Suppressor macrophage treated with lipopolysaccharide for 4 hours (primary cell): ENCODE measurements at regions not wholly inside any gene's neighbourhood (a gene's known extent, or its start where the extent isn't known, plus 50 kb on each side); places are given as distances from the start of the nearest gene placed in this dataset.

ENCODE experiments used
- DNase-seq: peaks from one replicate; pipeline ENCODE4 v3.0.0-alpha.2; 2020

DNA sequence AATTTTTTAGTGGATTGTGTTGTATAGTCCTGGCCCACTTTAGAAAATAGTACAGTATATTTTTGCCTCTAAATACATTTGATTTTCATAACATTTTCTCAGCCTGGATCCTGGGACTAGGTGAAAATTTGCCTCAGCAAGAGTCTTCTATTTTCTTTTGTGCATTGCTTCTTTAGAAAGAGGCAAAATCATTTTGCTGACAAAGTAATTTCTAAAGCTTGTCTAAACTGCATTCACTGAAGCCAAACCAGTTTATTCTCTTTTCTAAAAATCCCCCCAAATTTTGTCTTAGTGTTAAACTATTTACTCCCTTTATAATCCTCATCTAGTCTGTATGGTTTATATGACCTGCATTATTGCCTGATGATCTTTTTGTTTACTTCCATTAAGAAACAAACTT lies 326.3 kb downstream of the C4orf33 start:
- no peak for DNase-seq

DNA sequence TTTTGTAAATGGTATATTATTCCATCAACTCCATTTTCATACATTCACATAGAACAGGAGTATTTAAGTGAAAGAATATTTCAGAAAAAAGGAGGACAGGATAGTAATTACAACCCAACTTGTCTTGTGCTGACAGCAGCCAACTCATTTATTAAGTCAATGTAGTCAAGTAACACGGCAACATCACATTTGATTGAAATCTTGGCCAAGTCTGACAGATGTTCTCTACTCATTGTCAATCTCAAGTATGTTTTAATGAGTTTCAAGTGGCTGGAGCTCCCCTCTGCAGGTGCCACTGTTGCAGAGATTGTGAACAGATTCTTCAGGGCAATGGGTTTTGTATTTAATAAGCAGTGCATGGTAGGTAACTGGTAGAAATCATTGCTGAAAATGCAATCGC lies 332.5 kb downstream of the C4orf33 start:
- DNase-seq, result no peak

DNA sequence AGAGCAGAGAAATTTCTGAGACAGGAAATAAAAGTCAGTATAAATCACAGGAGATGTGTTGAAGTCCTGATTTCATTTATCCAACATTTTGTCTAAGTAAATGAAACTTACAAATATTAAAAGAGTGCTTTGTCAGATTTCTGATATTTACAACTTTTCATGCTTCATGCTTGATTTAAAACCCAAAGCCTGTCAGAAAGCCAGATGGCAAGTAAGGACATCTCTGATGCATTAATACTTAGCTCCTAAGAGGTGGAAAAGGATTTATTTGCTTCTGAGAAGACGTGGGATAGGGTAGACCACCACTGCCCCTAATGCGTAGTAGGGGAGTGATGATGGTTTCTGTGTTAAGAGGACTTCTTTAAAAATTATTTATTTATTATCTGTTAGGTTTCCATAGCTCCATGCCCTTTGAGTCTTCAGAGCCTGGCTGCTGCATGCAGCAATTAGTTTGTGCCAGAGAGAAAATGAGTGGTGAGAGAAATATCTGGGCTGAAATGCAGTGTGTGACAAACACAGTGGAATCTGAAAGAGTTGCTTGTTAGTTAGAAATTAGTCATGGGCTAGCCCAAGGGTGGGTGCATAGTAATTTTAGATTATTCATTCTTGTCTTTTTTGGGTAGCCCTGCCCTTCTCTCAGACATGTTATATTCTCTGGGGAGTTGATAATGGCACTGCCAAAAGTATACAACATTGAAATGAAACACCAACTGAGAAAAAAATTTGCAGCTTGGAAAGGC lies 333.8 kb downstream of the C4orf33 start:
- DNase-seq, result no peak

DNA sequence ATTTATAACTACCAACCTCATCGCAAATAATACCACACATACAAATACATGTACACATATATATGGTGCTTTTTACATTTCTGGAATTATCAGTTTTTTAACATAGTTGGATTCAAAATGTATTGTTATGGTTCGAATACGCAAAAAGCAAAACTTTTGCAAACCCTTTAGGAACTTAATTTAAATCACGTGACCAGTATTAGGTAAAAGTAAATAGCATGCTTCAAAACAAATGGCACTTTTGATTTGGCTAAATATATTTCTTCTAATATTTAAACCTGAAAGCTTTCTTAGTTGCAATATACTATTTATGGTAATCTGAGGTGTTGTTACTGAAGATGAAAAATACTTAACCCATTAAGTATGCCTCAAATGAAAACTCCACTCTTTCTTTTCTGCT lies 341.4 kb downstream of the C4orf33 start:
- DNase-seq, result no peak

- DNase-seq, result no peak
Measured at GRCh38 chr4:129438456-129438981, 342.6 kb downstream of the C4orf33 start.

DNA sequence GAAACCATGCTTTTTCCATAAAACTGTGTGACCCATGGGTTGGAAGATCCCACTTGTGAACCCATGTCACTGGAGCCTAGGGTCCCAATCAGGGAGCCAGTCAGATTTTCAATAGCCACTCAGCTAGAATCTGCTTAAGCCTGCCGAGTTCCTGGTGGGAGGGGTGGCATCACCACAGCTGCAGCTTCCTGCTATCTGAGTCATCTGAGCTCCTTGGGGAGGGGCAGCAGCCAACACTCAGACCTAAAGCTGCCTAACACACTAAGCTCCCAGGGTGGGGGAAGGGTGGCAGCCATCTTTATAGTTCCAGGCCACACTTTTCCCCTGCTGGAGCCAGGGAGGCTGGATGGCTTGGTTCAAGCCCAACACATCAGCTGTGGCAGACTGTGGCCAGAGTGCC lies 350.1 kb downstream of the C4orf33 start:
- DNase-seq, result no peak

GRCh38 chr4:129453524-129454200 lies 357.7 kb downstream of the C4orf33 start:
- DNase-seq, result no peak

DNA sequence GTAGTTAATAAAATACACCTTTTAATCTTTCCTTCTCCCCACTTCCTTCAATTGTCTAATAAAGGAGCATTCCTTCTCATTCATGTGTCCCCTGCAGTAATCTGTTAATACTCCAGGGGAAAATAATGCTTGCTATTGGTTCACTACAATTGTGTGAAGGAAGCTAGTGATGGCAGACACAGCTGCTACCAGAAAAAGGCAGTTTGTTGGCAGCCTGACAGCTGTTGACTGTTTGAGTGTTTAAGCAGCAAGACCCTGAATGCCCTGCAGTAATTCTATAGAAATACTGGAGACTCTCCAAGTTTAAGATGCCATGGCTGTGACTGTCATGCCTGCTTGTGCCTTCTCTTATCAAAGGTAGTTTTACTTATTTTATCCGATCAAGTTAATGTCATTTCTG lies 359.5 kb downstream of the C4orf33 start:
- no peak for DNase-seq

- DNase-seq, result no peak
Measured at GRCh38 chr4:129468624-129469023, 372.7 kb downstream of the C4orf33 start.

DNA sequence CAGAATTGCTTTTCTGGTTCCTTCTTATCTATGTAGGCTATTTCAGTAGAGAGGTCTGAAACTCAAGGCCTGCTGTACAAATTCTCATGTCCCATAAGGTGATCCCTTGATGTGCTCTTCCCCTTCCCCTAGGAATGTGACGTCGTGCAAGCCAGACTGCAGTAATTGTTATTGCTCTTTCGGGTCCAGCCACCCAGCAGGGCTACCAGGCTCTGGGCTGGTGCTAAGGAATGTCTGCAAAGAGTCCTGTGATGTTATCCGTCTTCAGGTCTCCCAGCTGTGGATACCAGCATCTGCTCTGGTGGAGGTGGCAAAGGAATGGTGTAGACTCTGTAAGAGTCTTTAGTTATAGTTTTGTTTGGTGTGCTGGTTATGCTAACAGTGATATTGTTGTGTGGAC lies 378.7 kb downstream of the C4orf33 start:
- DNase-seq, result no peak

DNA sequence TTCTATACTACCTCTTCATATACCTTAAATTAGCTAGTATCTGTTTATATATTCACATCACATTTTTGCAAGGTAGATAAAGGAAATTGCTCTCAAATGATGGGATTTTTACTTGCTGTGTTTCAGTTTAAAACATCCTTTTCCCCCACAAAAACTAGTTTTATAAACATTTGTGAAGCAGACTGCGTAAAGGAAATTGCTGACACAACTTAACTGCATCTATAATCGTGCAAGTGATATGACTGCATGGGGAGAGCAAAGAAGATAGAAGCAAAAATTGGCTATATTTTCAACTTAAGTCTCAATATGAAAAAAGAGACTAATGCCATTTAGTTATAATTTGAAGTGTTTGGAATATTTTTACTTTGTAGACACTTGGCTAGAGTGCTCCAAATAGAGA lies 385.2 kb downstream of the C4orf33 start:
- DNase-seq, result no peak

- DNase-seq, result no peak
Measured at GRCh38 chr4:129488427-129488826, 392.5 kb downstream of the C4orf33 start.

- DNase-seq, result no peak
Measured at GRCh38 chr4:129490516-129490915, 394.6 kb downstream of the C4orf33 start.

DNA sequence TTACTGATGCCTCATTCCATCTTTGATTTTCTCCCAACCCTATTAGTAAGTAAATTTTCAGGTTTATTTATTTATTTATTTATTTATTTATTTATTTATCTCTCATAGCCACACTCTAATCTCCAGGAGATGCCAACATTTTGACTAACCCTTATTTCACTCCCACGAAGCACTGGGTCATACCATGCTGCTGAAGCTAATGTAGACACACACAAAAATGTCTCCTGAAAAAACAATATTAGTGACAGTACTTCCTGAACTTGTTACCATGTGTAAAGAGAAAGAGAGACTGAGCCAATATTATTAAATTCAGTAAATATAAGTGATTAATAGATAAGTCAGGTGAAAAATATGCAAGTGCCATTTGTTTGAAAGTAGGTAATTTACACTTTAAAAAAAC lies 402.7 kb downstream of the C4orf33 start:
- DNase-seq, result no peak

GRCh38 chr4:129514852-129515251 lies 418.9 kb downstream of the C4orf33 start:
- DNase-seq, result no peak

GRCh38 chr4:129515356-129515755 lies 419.4 kb downstream of the C4orf33 start:
- no peak for DNase-seq

DNA sequence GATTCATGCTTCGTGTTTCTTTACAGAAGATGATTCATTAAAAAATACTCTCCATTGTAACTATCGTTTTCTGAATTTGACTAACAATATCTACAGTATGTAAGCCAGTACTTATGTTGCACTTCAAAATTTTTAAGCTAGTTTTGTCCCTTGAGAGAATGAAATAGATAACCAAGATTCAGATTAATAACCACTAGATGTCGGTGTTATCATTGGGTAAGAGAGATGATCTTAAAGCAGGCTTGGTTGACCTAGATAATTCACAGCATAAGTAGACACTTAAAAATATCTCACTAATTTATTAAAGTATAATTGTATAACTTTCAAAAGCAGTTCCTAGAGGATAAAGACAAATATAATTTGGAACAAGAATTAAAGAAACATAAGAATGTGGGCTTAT lies 430.9 kb downstream of the C4orf33 start:
- peak; percentile 37 for DNase-seq

GRCh38 chr4:129531253-129531652 lies 435.3 kb downstream of the C4orf33 start:
- no peak for DNase-seq

- peak; percentile 78 for DNase-seq
Measured at GRCh38 chr4:129532573-129532972, 436.6 kb downstream of the C4orf33 start.

DNA sequence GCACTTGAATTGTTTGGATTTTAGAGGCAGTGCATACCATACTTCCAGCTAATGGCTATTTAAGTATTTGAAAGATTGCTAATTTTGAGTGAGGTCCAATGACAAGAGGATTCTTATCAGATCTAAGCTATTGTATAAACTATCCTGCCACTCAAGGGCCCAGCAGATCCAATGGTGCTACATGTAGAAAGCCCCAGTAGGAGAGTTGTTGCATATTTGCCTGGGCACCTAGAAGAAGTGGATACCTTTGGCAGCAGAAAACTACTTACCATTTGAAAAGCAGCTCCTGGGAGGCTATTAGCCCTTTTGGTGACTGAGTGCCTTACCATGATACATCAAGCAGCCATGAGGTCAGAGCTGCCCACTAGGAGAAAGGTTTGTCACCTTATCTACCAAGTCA lies 447.3 kb downstream of the C4orf33 start:
- DNase-seq, result no peak

GRCh38 chr4:129545599-129546278 lies 449.8 kb downstream of the C4orf33 start:
- no peak for DNase-seq

- DNase-seq, result no peak
Measured at GRCh38 chr4:129546531-129546930, 450.6 kb downstream of the C4orf33 start.

DNA sequence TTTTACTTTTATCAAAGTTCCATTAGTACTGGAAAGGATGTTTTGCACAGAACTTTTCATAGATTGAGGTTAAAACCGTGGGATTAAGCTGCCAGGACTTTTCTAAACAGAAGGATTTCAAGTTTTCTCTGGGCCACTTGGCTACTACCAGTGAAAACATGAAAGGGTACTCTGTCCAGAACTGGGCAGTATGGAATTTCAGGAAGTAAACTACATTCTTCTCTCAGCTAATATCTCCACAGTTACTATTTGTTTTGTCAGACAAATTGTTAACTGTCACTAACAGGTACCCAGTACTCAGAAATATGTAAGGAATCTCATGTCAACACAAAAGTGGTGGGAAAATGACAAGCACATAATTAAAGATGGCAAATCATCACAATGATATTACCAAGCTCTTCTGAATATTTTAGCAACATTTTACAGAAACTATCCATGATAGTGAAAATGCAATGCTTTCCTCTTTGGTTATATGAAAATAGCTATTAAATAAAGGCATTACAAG lies 454.4 kb downstream of the C4orf33 start:
- DNase-seq, result no peak

GRCh38 chr4:129561280-129561679 lies 465.3 kb downstream of the C4orf33 start:
- no peak for DNase-seq
